ENCODE measurements at regions not wholly inside any gene's neighbourhood (a gene's known extent, or its start where the extent isn't known, plus 50 kb on each side); places are given as distances from the start of the nearest gene placed in this dataset.

- TF ChIP-seq CTCF (conservative IDR thresholded peaks at IDR 0.05; ENCODE audit: low read depth in 2 of 2) (no peak), REST (IDR thresholded peaks at IDR 0.05; ENCODE audit: unreplicated experiment) (no peak), STAT1 (IDR thresholded peaks at IDR 0.05; ENCODE audit: unreplicated experiment) (no peak), EZH2 (IDR thresholded peaks at IDR 0.05; ENCODE audit: low read depth, unreplicated experiment) (no peak), POLR2AphosphoS5 (IDR thresholded peaks at IDR 0.05; ENCODE audit: low read depth) (no peak), ZNF114 (CRISPR knock-in tag; IDR thresholded peaks at IDR 0.05) (no peak), CREB1 (CRISPR knock-in tag; IDR thresholded peaks at IDR 0.05; ENCODE audit: low read depth) (no peak), EZH2phosphoT487 (IDR thresholded peaks at IDR 0.05; ENCODE audit: unreplicated experiment) (no peak), ETS1 (IDR thresholded peaks at IDR 0.05) (no peak)
Observed at GRCh38 chr5:17405976-17406375, 92.1 kb upstream of the TAF11L2 start (continued).

- H3K4me1 Mint-ChIP-seq = peaks cover 36% of the 10 kb centered on the region
- peaks cover 19% of the 10 kb centered on the region for H3K27me3 Mint-ChIP-seq (ENCODE audit: insufficient read depth, low read depth, poor library complexity)
- Histone ChIP-seq H3K4me2 (no peak overlapping the region), H3K4me3 (no peak overlapping the region), H3F3A (replicated peaks; ENCODE audit: low read depth) (no peaks in the 10 kb centered on the region), H3K4me1 (ENCODE audit: insufficient read depth) (peaks cover 28% of the 10 kb centered on the region), H3K27me3 (ENCODE audit: insufficient read depth) (peaks cover 24% of the 10 kb centered on the region), H4K20me1 (replicated peaks; ENCODE audit: insufficient read depth) (no peaks in the 10 kb centered on the region), H3K27ac (ENCODE audit: low read depth) (no peak overlapping the region), H2AFZ (no peak overlapping the region), H3K36me3 (ENCODE audit: insufficient read depth) (no peaks in the 10 kb centered on the region), H3K79me2 (replicated peaks; ENCODE audit: insufficient read depth) (no peaks in the 10 kb centered on the region), H3K9me2 (ENCODE audit: insufficient read depth) (no peaks in the 10 kb centered on the region)
- H3K27ac Mint-ChIP-seq = no peak overlapping the region
- DNase-seq (ENCODE audit: low spot score) = no peak
- H3K9me3 Mint-ChIP-seq = no peaks in the 10 kb centered on the region
- H3K4me3 Mint-ChIP-seq = no peak overlapping the region
- H3K36me3 Mint-ChIP-seq (ENCODE audit: low read depth) = no peaks in the 10 kb centered on the region
- no peak for ATAC-seq
- TF ChIP-seq CREB1 (CRISPR knock-in tag; IDR thresholded peaks at IDR 0.05; ENCODE audit: low read depth) (no peak), EZH2phosphoT487 (IDR thresholded peaks at IDR 0.05; ENCODE audit: unreplicated experiment) (no peak), ZNF331 (CRISPR knock-in tag; IDR thresholded peaks at IDR 0.05; ENCODE audit: low read depth) (no peak), NANOG (IDR thresholded peaks at IDR 0.05; ENCODE audit: borderline replicate concordance) (no peak), ETS1 (IDR thresholded peaks at IDR 0.05) (no peak), REST (IDR thresholded peaks at IDR 0.05; ENCODE audit: unreplicated experiment) (no peak), CTCF (conservative IDR thresholded peaks at IDR 0.05; ENCODE audit: low read depth in 2 of 2) (no peak), POLR2AphosphoS5 (IDR thresholded peaks at IDR 0.05; ENCODE audit: low read depth) (no peak), JUNB (IDR thresholded peaks at IDR 0.05; ENCODE audit: unreplicated experiment) (no peak)
Observed at GRCh38 chr5:17406423-17406838, 91.6 kb upstream of the TAF11L2 start.

All from GM23338 (cell line).